C4-2B (cell line): ENCODE measurements at regions not wholly inside any gene's neighbourhood (a gene's known extent, or its start where the extent isn't known, plus 50 kb on each side); places are given as distances from the start of the nearest gene placed in this dataset.
A peak's percentile ranks its signal among the peaks of the same experiment; 100 is the strongest.

Experiments used
- H3K27ac ChIP-seq: fragments of 450-650 bp; 2 replicates; pipeline ENCODE4 v1.5.1; 2017
- ZFX ChIP-seq: fragments of 450-650 bp; IDR thresholded peaks from 2 replicates; pipeline ENCODE4 v1.6.1; 2017
- TF ChIP-seq, protein P1 (sequence below): fragments of 450-650 bp; conservative IDR thresholded peaks from 2 replicates; pipeline ENCODE4 v1.5.1; 2017; ENCODE audit warnings: mild to moderate bottlenecking

DNA sequence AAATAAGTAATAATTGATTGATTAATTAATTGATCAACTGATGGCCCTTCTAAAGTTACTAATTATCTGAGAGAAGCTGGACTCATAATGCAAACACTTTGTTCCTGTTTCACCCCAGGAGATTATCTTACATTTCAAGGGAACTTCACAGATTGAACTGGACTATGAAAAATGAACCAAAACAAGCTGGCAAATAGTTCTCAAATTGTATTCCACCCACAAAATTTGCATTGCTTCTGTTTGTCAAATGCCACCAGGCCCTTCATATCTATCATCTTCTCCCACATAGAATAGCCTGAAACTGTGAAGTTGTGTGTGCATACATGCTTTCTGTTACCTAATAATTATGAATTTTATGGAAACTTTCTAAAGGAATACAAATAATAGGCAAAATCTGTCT lies 104.0 kb downstream of the ZNF281 start:
- TF ChIP-seq, protein P1, sequence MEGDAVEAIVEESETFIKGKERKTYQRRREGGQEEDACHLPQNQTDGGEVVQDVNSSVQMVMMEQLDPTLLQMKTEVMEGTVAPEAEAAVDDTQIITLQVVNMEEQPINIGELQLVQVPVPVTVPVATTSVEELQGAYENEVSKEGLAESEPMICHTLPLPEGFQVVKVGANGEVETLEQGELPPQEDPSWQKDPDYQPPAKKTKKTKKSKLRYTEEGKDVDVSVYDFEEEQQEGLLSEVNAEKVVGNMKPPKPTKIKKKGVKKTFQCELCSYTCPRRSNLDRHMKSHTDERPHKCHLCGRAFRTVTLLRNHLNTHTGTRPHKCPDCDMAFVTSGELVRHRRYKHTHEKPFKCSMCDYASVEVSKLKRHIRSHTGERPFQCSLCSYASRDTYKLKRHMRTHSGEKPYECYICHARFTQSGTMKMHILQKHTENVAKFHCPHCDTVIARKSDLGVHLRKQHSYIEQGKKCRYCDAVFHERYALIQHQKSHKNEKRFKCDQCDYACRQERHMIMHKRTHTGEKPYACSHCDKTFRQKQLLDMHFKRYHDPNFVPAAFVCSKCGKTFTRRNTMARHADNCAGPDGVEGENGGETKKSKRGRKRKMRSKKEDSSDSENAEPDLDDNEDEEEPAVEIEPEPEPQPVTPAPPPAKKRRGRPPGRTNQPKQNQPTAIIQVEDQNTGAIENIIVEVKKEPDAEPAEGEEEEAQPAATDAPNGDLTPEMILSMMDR: no peak
- TF ChIP-seq ZFX: no peak
- H3K27ac ChIP-seq: no peak overlapping the region

DNA sequence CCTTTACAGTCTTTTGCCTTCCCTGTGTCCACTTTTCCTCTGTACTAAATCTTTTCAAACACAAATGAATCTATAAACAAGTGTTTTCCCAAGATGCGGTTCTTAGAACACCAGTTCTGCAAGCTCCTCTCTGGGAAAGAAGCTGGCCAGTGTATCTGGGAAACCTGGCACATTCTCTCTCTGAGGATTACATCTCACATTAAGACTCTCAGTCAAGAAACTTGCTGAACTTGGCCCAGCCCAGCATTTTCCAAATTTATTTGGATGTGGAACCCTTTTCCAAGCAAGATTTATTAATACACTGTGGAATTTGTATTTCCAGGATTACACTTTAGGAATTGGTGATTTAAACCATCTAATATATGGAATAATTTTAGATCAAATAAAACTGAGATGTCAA lies 105.7 kb downstream of the ZNF281 start:
- H3K27ac ChIP-seq: no peak overlapping the region
- TF ChIP-seq, protein P1: no peak
- TF ChIP-seq ZFX: no peak

DNA sequence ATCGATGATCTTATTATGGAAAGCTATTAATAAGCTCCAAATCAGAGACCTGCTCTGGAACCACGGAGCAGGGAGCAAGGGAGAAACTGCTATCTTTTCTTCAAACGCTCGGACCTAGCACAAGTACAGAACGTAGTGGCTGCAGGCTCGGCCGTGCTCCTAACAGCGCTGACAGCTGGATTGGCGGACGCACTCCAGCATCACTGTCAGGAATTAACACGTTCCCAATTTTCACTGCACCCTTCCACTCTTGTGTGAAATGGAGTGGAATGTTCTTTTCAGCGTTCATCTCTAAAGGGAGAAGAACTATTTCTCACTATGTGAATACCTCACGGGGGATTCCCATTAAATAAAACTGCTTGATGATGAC lies 106.9 kb downstream of the ZNF281 start:
- TF ChIP-seq ZFX: no peak
- TF ChIP-seq, protein P1: no peak
- H3K27ac ChIP-seq: no peak overlapping the region

DNA sequence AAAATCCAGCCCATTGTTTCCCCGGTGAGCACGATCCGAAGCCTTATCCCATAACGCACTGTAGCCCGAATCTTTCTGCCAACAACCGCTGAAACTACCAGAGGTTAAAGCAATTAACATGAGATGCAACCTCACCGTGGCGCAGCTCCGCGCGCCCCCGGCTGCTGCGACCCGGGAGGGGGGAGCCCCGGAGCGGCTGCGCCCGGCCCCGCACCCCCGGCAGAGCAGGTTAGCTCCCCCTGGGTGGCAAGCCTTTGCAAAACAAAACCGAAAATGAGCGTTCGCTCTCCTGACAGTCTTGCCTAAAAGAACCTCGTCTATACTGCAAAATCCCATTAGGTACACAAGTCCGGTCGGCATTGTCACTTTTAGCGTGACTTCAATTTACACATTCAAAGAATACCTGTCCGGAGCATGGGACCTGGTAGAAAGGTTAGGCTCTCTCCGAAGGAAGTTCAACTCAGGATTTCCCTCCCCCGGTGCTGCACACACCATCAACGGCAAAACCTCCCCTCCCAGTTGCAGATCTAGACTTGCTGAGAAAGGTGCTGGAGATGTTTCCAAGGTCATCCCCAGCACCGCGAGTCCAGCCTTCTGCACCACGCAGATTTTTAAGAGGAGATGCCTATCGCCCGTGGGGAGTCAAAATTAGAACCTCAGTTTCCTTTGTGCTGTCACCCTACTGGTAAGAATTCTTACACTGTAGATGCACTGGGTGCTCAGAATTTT lies 107.5 kb downstream of the ZNF281 start:
- H3K27ac ChIP-seq: peak overlapping the region; percentile 50
- no peak for TF ChIP-seq ZFX
- TF ChIP-seq, protein P1: peak; percentile 35

DNA sequence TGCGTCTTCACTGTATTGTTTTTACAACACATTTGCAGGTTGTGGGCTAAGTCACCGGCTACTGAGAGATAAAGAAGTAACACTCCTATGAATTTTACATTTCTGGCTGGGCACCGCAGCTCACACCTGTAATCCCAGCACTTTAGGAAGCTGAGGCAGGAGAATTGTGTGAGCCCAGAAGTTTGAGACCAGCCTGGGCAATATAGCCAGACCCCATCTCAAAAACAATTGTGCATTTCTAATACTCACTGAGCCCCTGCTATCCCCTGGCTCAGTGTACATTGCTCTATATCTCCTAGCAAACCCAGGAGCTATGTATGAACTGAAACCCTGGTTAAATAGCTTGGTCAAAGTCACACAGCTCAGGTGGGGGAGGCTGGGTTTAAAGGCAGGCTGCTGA lies 108.7 kb downstream of the ZNF281 start:
- H3K27ac ChIP-seq: no peak overlapping the region
- TF ChIP-seq, protein P1: no peak
- TF ChIP-seq ZFX: no peak

DNA sequence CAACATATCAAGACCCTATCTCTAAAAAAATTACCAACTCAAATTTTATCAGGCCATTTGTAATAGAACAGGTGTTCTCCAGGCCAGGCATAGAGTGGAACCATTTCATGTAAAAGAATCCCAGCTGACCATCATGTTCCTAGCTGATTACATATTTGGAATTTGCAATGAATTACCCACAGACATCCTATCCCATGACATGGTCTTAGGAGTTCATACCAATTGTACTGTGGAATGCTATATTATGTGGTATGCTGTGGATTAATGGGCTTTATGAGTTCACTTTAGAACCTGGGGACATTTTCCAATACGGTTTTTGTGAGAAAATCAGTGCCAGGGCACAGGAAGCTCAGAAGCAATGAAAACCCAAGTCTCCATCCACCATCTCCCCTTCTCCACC lies 110.3 kb downstream of the ZNF281 start:
- TF ChIP-seq, protein P1: no peak
- no peak for TF ChIP-seq ZFX
- H3K27ac ChIP-seq: no peak overlapping the region

DNA sequence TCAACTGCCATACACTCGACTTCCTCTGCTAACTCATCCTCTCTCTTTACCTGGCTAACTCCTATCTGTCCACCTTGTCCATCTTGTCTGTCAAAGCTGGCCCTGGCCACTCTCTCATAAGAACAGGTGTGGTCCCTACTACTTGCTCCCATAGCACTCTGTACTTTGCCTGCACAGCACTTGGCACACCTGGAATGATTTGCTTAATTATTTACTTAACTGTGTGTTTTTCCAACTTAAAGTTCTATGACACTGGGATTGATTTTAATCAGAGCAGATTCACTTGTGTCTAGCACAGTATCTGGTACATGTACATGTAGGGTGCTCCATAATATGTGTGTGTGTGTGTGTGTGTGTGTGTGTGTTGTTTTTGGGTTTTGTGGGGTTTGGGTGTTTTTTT lies 111.6 kb downstream of the ZNF281 start:
- H3K27ac ChIP-seq: no peak overlapping the region
- no peak for TF ChIP-seq ZFX
- TF ChIP-seq, protein P1: no peak
